GM06990 (cell line): ENCODE measurements at regions not wholly inside any gene's neighbourhood (a gene's known extent, or its start where the extent isn't known, plus 50 kb on each side); places are given as distances from the start of the nearest gene placed in this dataset.
A peak's percentile ranks its signal among the peaks of the same experiment; 100 is the strongest.

ENCODE experiments used
- DNase-seq: peaks from one replicate; pipeline ENCODE4 v3.0.0-alpha.2; 2011; ENCODE audit not compliant: insufficient read length; ENCODE audit errors: extremely low read depth
- H3K27me3 ChIP-seq: replicated peaks from 2 replicates; pipeline ENCODE4 v1.6.0; 2011; ENCODE audit warnings: low read length; ENCODE audit not compliant: control insufficient read depth, insufficient read depth
- H3K36me3 ChIP-seq: 2 replicates; pipeline ENCODE4 v1.5.1; 2011; ENCODE audit warnings: low read length; ENCODE audit not compliant: control insufficient read depth, insufficient read depth
- H3K4me3 ChIP-seq: replicated peaks from 2 replicates; pipeline ENCODE4 v1.5.1; 2011; ENCODE audit warnings: low read depth, mild to moderate bottlenecking, control low read depth, low read length
- CTCF ChIP-seq: IDR thresholded peaks from 2 replicates; pipeline ENCODE4 v1.5.1; 2011; ENCODE audit warnings: low read length, control low read depth, mild to moderate bottlenecking, inconsistent platforms; ENCODE audit not compliant: insufficient read depth, poor library complexity, severe bottlenecking

GRCh38 chr7:85566095-85566794 lies 379.4 kb upstream of the SEMA3D start:
- no peaks in the 10 kb centered on the region for H3K27me3 ChIP-seq
- DNase-seq = no peak
- TF ChIP-seq CTCF = no peak
- H3K36me3 ChIP-seq = no peaks in the 10 kb centered on the region
- no peak overlapping the region for H3K4me3 ChIP-seq

- H3K27me3 ChIP-seq = no peaks in the 10 kb centered on the region
- no peak for TF ChIP-seq CTCF
- H3K4me3 ChIP-seq = no peak overlapping the region
- H3K36me3 ChIP-seq = no peaks in the 10 kb centered on the region
- DNase-seq = no peak
Observed at GRCh38 chr7:85565276-85565675, 378.4 kb upstream of the SEMA3D start.

GRCh38 chr7:85564861-85565260 lies 378.0 kb upstream of the SEMA3D start:
- H3K36me3 ChIP-seq = no peaks in the 10 kb centered on the region
- no peaks in the 10 kb centered on the region for H3K27me3 ChIP-seq
- no peak for TF ChIP-seq CTCF
- H3K4me3 ChIP-seq = no peak overlapping the region
- DNase-seq = no peak

GRCh38 chr7:85561706-85562105 lies 374.9 kb upstream of the SEMA3D start:
- DNase-seq = no peak
- TF ChIP-seq CTCF = no peak
- Histone ChIP-seq H3K4me3 (no peak overlapping the region), H3K36me3 (no peaks in the 10 kb centered on the region), H3K27me3 (no peaks in the 10 kb centered on the region)

- TF ChIP-seq CTCF = peak; percentile 60
- no peaks in the 10 kb centered on the region for H3K36me3 ChIP-seq
- no peak overlapping the region for H3K4me3 ChIP-seq
- peak; percentile 1 for DNase-seq
- H3K27me3 ChIP-seq = no peaks in the 10 kb centered on the region
Observed at GRCh38 chr7:85554236-85555178, 367.7 kb upstream of the SEMA3D start.
